ENCODE measurements at regions not wholly inside any gene's neighbourhood (a gene's known extent, or its start where the extent isn't known, plus 50 kb on each side); places are given as distances from the start of the nearest gene placed in this dataset.
"Not testable (repeated sequence)": the region's sequence is repeated elsewhere in the genome, so short reads cannot be mapped to it uniquely, and the experiment has no call there.

GRCh38 chr2:11940799-11941198, 194.4 kb downstream of the LPIN1 start:
- Histone ChIP-seq H3K27me3 (ENCODE audit: control insufficient read depth in 1 of 2, insufficient read depth in 2 of 2, low read length in 2 of 2) (no peaks in the 10 kb centered on the region), H3K9ac (ENCODE audit: low read length in 2 of 2) (no peak overlapping the region), H3K27ac (ENCODE audit: low read length) (no peak overlapping the region), H3K4me3 (ENCODE audit: low read length in 2 of 2) (no peak overlapping the region), H3K9me3 (ENCODE audit: control insufficient read depth in 2 of 2, low read length in 2 of 2) (no peaks in the 10 kb centered on the region), H3K36me3 (ENCODE audit: control insufficient read depth in 2 of 2, insufficient read depth in 2 of 2, low read length in 2 of 2) (no peaks in the 10 kb centered on the region), H3K4me1 (ENCODE audit: control insufficient read depth, insufficient read depth, low read length) (no peaks in the 10 kb centered on the region)

GRCh38 chr2:11941201-11942177, 195.1 kb downstream of the LPIN1 start:
- Histone ChIP-seq H3K9ac (ENCODE audit: low read length in 2 of 2) (no peak overlapping the region), H3K4me3 (ENCODE audit: low read length in 2 of 2) (no peak overlapping the region), H3K27me3 (ENCODE audit: control insufficient read depth in 1 of 2, insufficient read depth in 2 of 2, low read length in 2 of 2) (no peaks in the 10 kb centered on the region), H3K27ac (ENCODE audit: low read length) (no peak overlapping the region), H3K36me3 (ENCODE audit: control insufficient read depth in 2 of 2, insufficient read depth in 2 of 2, low read length in 2 of 2) (no peaks in the 10 kb centered on the region), H3K9me3 (ENCODE audit: control insufficient read depth in 2 of 2, low read length in 2 of 2) (no peaks in the 10 kb centered on the region), H3K4me1 (ENCODE audit: control insufficient read depth, insufficient read depth, low read length) (no peaks in the 10 kb centered on the region)

GRCh38 chr2:11942178-11942569, 195.7 kb downstream of the LPIN1 start:
- Histone ChIP-seq H3K27ac (ENCODE audit: low read length) (no peak overlapping the region), H3K36me3 (ENCODE audit: control insufficient read depth in 2 of 2, insufficient read depth in 2 of 2, low read length in 2 of 2) (no peaks in the 10 kb centered on the region), H3K9me3 (ENCODE audit: control insufficient read depth in 2 of 2, low read length in 2 of 2) (no peaks in the 10 kb centered on the region), H3K27me3 (ENCODE audit: control insufficient read depth in 1 of 2, insufficient read depth in 2 of 2, low read length in 2 of 2) (no peaks in the 10 kb centered on the region), H3K4me3 (ENCODE audit: low read length in 2 of 2) (no peak overlapping the region), H3K4me1 (ENCODE audit: control insufficient read depth, insufficient read depth, low read length) (no peaks in the 10 kb centered on the region), H3K9ac (ENCODE audit: low read length in 2 of 2) (no peak overlapping the region)

- Histone ChIP-seq H3K36me3 (ENCODE audit: control insufficient read depth in 2 of 2, insufficient read depth in 2 of 2, low read length in 2 of 2) (no peaks in the 10 kb centered on the region), H3K27me3 (ENCODE audit: control insufficient read depth in 1 of 2, insufficient read depth in 2 of 2, low read length in 2 of 2) (no peaks in the 10 kb centered on the region), H3K27ac (ENCODE audit: low read length) (no peak overlapping the region), H3K4me1 (ENCODE audit: control insufficient read depth, insufficient read depth, low read length) (no peaks in the 10 kb centered on the region), H3K9ac (ENCODE audit: low read length in 2 of 2) (no peak overlapping the region), H3K9me3 (ENCODE audit: control insufficient read depth in 2 of 2, low read length in 2 of 2) (no peaks in the 10 kb centered on the region), H3K4me3 (ENCODE audit: low read length in 2 of 2) (no peak overlapping the region)
These were observed 197.9 kb downstream of the LPIN1 start for GRCh38 chr2:11944311-11944710.

- H3K9ac ChIP-seq (ENCODE audit: low read length in 2 of 2), result no peak overlapping the region
- H3K36me3 ChIP-seq (ENCODE audit: control insufficient read depth in 2 of 2, insufficient read depth in 2 of 2, low read length in 2 of 2), result no peaks in the 10 kb centered on the region
- no peaks in the 10 kb centered on the region for H3K27me3 ChIP-seq (ENCODE audit: control insufficient read depth in 1 of 2, insufficient read depth in 2 of 2, low read length in 2 of 2)
- H3K9me3 ChIP-seq (ENCODE audit: control insufficient read depth in 2 of 2, low read length in 2 of 2), result no peaks in the 10 kb centered on the region
- H3K4me3 ChIP-seq (ENCODE audit: low read length in 2 of 2), result no peak overlapping the region
- no peaks in the 10 kb centered on the region for H3K4me1 ChIP-seq (ENCODE audit: control insufficient read depth, insufficient read depth, low read length)
- no peak overlapping the region for H3K27ac ChIP-seq (ENCODE audit: low read length)
These were observed 199.0 kb downstream of the LPIN1 start for GRCh38 chr2:11945139-11946126.

- H3K9me3 ChIP-seq (ENCODE audit: control insufficient read depth in 2 of 2, low read length in 2 of 2), result no peaks in the 10 kb centered on the region
- H3K9ac ChIP-seq (ENCODE audit: low read length in 2 of 2), result no peak overlapping the region
- H3K4me3 ChIP-seq (ENCODE audit: low read length in 2 of 2), result no peak overlapping the region
- H3K36me3 ChIP-seq (ENCODE audit: control insufficient read depth in 2 of 2, insufficient read depth in 2 of 2, low read length in 2 of 2), result no peaks in the 10 kb centered on the region
- H3K27ac ChIP-seq (ENCODE audit: low read length), result no peak overlapping the region
- H3K4me1 ChIP-seq (ENCODE audit: control insufficient read depth, insufficient read depth, low read length), result no peaks in the 10 kb centered on the region
- H3K27me3 ChIP-seq (ENCODE audit: control insufficient read depth in 1 of 2, insufficient read depth in 2 of 2, low read length in 2 of 2), result no peaks in the 10 kb centered on the region
These were observed 201.5 kb downstream of the LPIN1 start for GRCh38 chr2:11947956-11948355.

GRCh38 chr2:11949732-11950523, 203.5 kb downstream of the LPIN1 start:
- H3K36me3 ChIP-seq (ENCODE audit: control insufficient read depth in 2 of 2, insufficient read depth in 2 of 2, low read length in 2 of 2), result no peaks in the 10 kb centered on the region
- H3K4me1 ChIP-seq (ENCODE audit: control insufficient read depth, insufficient read depth, low read length), result no peaks in the 10 kb centered on the region
- H3K9ac ChIP-seq (ENCODE audit: low read length in 2 of 2), result no peak overlapping the region
- no peaks in the 10 kb centered on the region for H3K27me3 ChIP-seq (ENCODE audit: control insufficient read depth in 1 of 2, insufficient read depth in 2 of 2, low read length in 2 of 2)
- H3K4me3 ChIP-seq (ENCODE audit: low read length in 2 of 2), result no peak overlapping the region
- no peaks in the 10 kb centered on the region for H3K9me3 ChIP-seq (ENCODE audit: control insufficient read depth in 2 of 2, low read length in 2 of 2)
- no peak overlapping the region for H3K27ac ChIP-seq (ENCODE audit: low read length)

GRCh38 chr2:11950896-11951295, 204.5 kb downstream of the LPIN1 start:
- no peaks in the 10 kb centered on the region for H3K27me3 ChIP-seq (ENCODE audit: control insufficient read depth in 1 of 2, insufficient read depth in 2 of 2, low read length in 2 of 2)

GRCh38 chr2:11951492-11951891, 205.1 kb downstream of the LPIN1 start:
- H3K4me1 ChIP-seq (ENCODE audit: control insufficient read depth, insufficient read depth, low read length); H3K27me3 ChIP-seq (ENCODE audit: control insufficient read depth in 1 of 2, insufficient read depth in 2 of 2, low read length in 2 of 2); H3K9me3 ChIP-seq (ENCODE audit: control insufficient read depth in 2 of 2, low read length in 2 of 2); H3K36me3 ChIP-seq (ENCODE audit: control insufficient read depth in 2 of 2, insufficient read depth in 2 of 2, low read length in 2 of 2); H3K9ac ChIP-seq (ENCODE audit: low read length in 2 of 2); H3K27ac ChIP-seq (ENCODE audit: low read length); H3K4me3 ChIP-seq (ENCODE audit: low read length in 2 of 2): not testable (repeated sequence)

More at GRCh38 chr2:11950896-11951295, 204.5 kb downstream of the LPIN1 start:
- Histone ChIP-seq H3K4me3 (ENCODE audit: low read length in 2 of 2) (no peak overlapping the region), H3K27ac (ENCODE audit: low read length) (no peak overlapping the region), H3K4me1 (ENCODE audit: control insufficient read depth, insufficient read depth, low read length) (no peaks in the 10 kb centered on the region), H3K36me3 (ENCODE audit: control insufficient read depth in 2 of 2, insufficient read depth in 2 of 2, low read length in 2 of 2) (no peaks in the 10 kb centered on the region), H3K9ac (ENCODE audit: low read length in 2 of 2) (no peak overlapping the region), H3K9me3 (ENCODE audit: control insufficient read depth in 2 of 2, low read length in 2 of 2) (no peaks in the 10 kb centered on the region)

- Histone ChIP-seq H3K4me1 (ENCODE audit: control insufficient read depth, insufficient read depth, low read length) (no peaks in the 10 kb centered on the region), H3K9ac (ENCODE audit: low read length in 2 of 2) (no peak overlapping the region), H3K27me3 (ENCODE audit: control insufficient read depth in 1 of 2, insufficient read depth in 2 of 2, low read length in 2 of 2) (no peaks in the 10 kb centered on the region), H3K4me3 (ENCODE audit: low read length in 2 of 2) (no peak overlapping the region), H3K9me3 (ENCODE audit: control insufficient read depth in 2 of 2, low read length in 2 of 2) (no peaks in the 10 kb centered on the region), H3K27ac (ENCODE audit: low read length) (no peak overlapping the region), H3K36me3 (ENCODE audit: control insufficient read depth in 2 of 2, insufficient read depth in 2 of 2, low read length in 2 of 2) (no peaks in the 10 kb centered on the region)
These were observed 206.8 kb downstream of the LPIN1 start for GRCh38 chr2:11953258-11953657.

Data from stomach smooth muscle (tissue), 2 donors.